RWPE1 (cell line): ENCODE measurements at regions not wholly inside any gene's neighbourhood (a gene's known extent, or its start where the extent isn't known, plus 50 kb on each side); places are given as distances from the start of the nearest gene placed in this dataset.

Experiments
- CTCF ChIA-PET: fragments of 350-600 bp; sonication (Branson Sonifier 250); formaldehyde crosslinking; extraction: SDS; loops from one replicate; lab custom pipeline; 2021; lab: Yijun Ruan, JAX
- POLR2A ChIA-PET: fragments of 400-600 bp; formaldehyde crosslinking; extraction: SDS; loops from one replicate; lab custom pipeline; 2020; ENCODE audit warnings: antibody characterized with exemption; ENCODE audit not compliant: low non-redundant PET; lab: Yijun Ruan, JAX
- DNase-seq: peaks from one replicate; pipeline ENCODE4 v3.0.0; 2012; ENCODE audit warnings: low spot score
- H3K27ac ChIP-seq: fragments of 450-650 bp; 2 replicates; pipeline ENCODE4 v1.5.1; 2017
- TF ChIP-seq, protein P1 (sequence below): fragments of 450-650 bp; conservative IDR thresholded peaks from 2 replicates; pipeline ENCODE4 v1.5.1; 2017; ENCODE audit warnings: low read depth, mild to moderate bottlenecking

DNA sequence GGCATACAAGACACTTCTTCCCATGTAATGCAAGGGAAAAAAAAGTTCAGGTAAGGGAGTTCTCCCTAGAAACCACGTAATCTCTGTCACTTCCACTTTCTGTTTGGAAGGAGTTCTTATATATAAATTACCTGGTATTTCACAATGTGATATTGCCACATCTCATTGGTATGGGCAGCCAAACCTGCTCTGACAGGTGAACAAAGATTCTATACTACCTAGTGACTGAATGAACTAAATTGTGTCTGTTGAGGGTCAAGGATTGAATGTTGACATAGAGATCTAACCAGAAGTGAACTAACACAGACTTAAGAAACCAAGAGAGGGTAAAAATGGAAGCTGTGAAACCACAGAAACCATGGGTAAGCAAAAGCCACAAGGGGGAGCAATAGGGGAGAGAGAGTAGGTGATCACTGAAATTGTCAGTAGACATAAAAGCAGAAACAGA lies 161.3 kb downstream of the RPL10L start:
- CTCF ChIA-PET = interaction anchor here (0.5 kb wide), 1 partner anchor 408 kb away, joined by 8 read pairs; no protein-coding TSS in a partner anchor

DNA sequence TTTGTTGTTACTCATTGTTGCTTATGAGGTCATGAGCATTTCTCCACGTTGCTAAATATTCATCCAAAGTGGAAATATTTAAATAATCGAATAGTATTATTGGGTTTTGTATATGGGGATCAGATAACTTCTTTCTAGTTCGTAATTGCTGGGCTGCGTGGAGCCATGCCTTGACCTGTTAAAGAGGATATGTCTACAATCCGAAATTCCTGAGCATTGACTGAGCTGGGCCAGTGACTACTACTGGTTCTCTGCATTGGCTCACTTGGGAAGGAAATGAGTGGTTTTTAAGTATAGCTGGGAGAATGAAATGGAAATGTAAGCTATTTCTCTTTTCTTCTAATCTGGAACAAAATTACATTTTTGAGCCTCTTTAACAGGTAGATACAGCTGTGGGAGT lies 163.2 kb downstream of the RPL10L start:
- ChIA-PET POLR2A (no interaction called here), CTCF (interaction anchor here (0.6 kb wide), 1 partner anchor 403 kb away, joined by 5 read pairs; no protein-coding TSS in a partner anchor)
- H3K27ac ChIP-seq = no peak overlapping the region
- peak; percentile 8 for DNase-seq
- TF ChIP-seq, protein P1, sequence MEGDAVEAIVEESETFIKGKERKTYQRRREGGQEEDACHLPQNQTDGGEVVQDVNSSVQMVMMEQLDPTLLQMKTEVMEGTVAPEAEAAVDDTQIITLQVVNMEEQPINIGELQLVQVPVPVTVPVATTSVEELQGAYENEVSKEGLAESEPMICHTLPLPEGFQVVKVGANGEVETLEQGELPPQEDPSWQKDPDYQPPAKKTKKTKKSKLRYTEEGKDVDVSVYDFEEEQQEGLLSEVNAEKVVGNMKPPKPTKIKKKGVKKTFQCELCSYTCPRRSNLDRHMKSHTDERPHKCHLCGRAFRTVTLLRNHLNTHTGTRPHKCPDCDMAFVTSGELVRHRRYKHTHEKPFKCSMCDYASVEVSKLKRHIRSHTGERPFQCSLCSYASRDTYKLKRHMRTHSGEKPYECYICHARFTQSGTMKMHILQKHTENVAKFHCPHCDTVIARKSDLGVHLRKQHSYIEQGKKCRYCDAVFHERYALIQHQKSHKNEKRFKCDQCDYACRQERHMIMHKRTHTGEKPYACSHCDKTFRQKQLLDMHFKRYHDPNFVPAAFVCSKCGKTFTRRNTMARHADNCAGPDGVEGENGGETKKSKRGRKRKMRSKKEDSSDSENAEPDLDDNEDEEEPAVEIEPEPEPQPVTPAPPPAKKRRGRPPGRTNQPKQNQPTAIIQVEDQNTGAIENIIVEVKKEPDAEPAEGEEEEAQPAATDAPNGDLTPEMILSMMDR = no peak

More for the DNA sequence above, 161.3 kb downstream of the RPL10L start:
- H3K27ac ChIP-seq = no peak overlapping the region
- POLR2A ChIA-PET = no interaction called here
- TF ChIP-seq, protein P1 = no peak
- DNase-seq = peak; percentile 1

DNA sequence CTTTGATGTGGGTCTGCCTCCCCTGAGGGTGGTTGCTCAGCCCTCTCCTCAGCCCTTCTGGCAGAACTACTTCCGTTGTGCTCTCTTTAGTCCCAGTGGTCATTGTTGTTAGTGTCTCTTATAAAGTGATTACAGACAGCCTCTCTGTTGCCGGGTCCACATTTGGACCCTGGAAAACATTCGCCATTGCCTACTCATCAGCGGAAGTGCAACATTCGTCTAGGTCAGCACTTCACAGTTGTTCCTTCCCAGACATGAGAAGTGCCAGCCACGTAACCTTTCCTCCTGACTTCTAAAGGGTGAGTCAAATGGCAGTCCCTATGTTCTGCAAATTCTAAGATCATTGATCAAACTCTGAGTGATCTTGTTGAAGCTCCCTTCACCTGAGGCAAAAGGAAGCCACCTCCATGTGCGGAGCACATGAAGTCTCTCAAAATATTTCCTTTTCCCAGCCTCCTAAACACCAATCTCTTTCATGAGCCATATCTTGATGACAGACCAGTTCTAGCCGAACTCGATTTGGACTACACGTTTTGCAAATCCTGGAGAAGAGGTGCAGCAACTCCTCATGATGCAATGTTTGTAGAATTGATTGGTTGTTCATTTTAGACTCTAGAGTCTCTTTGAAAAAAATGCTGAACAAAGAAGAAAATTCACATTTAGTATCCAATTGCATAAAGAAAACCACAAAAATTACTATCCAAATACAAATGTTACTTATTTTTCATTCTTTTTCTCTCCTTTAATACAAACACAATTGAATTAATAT lies 163.8 kb downstream of the RPL10L start:
- POLR2A ChIA-PET = no interaction called here
- TF ChIP-seq, protein P1 = no peak
- DNase-seq = no peak
- no peak overlapping the region for H3K27ac ChIP-seq
- CTCF ChIA-PET = no interaction called here

DNA sequence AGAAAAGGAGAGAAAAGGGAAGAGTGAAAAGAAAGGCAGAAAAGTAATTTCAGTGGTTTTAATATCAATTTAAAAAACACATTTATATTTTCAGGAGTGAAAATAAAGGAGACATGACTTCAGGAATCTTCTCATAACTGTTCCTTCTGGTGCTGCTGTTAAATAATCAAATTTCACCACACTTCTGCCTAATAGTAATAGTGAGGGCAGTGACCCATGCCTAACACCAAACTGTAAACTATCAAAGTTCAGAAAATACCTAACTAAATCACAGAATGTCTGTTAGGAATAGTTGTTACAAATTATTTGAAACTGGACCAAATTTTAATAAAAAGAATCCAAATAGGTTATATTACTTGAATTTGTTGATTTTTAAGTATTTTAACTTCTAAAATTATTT lies 169.4 kb downstream of the RPL10L start:
- no peak overlapping the region for H3K27ac ChIP-seq
- TF ChIP-seq, protein P1 = no peak
- DNase-seq = no peak
- ChIA-PET CTCF (no interaction called here), POLR2A (no interaction called here)

DNA sequence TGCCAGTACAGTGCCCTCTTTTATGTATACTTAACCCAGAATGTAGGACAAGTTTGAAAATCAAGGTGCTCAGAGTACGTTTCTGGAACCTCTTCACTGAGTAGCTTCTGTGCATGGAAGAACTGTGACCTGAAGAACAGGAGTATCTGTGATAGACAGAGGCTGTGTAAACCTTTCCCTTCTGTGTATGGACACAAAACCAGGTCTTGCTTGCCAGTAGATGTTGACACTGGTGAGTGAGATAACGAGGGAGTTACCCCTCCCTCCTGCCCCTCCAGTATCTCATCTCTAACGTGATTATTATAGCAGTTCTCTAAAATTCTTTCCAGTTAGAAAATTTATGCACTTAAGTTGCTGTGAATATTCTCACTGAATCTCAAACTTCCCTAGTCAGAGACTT lies 170.8 kb downstream of the RPL10L start:
- ChIA-PET CTCF (interaction anchor here (0.7 kb wide), 1 partner anchor 648 kb away, joined by 3 read pairs; no protein-coding TSS in a partner anchor), POLR2A (no interaction called here)
- DNase-seq = no peak
- TF ChIP-seq, protein P1 = no peak
- no peak overlapping the region for H3K27ac ChIP-seq

DNA sequence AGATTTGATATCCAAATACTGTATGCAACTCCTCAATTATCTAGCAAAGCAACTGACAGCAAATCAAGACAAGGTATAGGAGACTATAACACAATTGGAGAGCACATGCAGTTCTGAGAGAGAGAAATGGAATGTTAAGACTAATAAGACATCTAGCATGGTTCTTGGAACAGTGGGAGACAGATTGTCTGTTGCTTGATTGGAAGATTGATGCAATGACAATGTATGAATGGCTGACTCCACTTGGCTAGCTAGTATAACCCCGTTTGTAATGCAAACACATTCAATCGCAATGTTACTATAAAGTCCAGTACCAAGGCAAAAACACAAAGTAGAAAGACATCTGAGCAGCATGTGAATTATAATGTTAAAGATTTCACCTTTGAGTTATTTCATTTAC lies 179.3 kb downstream of the RPL10L start:
- H3K27ac ChIP-seq = no peak overlapping the region
- DNase-seq = no peak
- CTCF ChIA-PET = no interaction called here
- TF ChIP-seq, protein P1 = no peak
- POLR2A ChIA-PET = no interaction called here
